RWPE2 (cell line): ENCODE measurements at regions not wholly inside any gene's neighbourhood (a gene's known extent, or its start where the extent isn't known, plus 50 kb on each side); places are given as distances from the start of the nearest gene placed in this dataset.

Source experiments
- ATAC-seq: fragments of 200-7000 bp; cut with Tn5 transposase; 3 replicates; pipeline ENCODE4 v1.9.1; 2021; ENCODE audit warnings: low read depth
- DNase-seq: peaks from one replicate; pipeline ENCODE4 v3.0.0-alpha.2; 2020; ENCODE audit warnings: low spot score
- H3K27ac ChIP-seq: fragments of 450-650 bp; 2 replicates; pipeline ENCODE4 v1.5.1; 2017; ENCODE audit warnings: mild to moderate bottlenecking; ENCODE audit not compliant: poor library complexity, severe bottlenecking
- H3K27me3 ChIP-seq: fragments of 250-450 bp; sonication (Bioruptor Pico); 2 replicates; pipeline ENCODE4 v1.5.1; 2021; ENCODE audit warnings: mild to moderate bottlenecking, moderate library complexity; ENCODE audit not compliant: insufficient read depth, poor library complexity, severe bottlenecking
- H3K36me3 ChIP-seq: fragments of 250-450 bp; sonication (Bioruptor Pico); 2 replicates; pipeline ENCODE4 v1.5.1; 2020; ENCODE audit warnings: low read depth, mild to moderate bottlenecking, moderate library complexity
- H3K4me1 ChIP-seq: fragments of 250-450 bp; sonication (Bioruptor Pico); 2 replicates; pipeline ENCODE4 v1.5.1; 2021; ENCODE audit warnings: mild to moderate bottlenecking, moderate library complexity; ENCODE audit not compliant: insufficient read depth, poor library complexity, severe bottlenecking
- H3K4me3 ChIP-seq: fragments of 250-450 bp; sonication (Bioruptor Pico); 2 replicates; pipeline ENCODE4 v1.5.1; 2021; ENCODE audit warnings: mild to moderate bottlenecking, moderate library complexity; ENCODE audit not compliant: severe bottlenecking
- H3K9me3 ChIP-seq: fragments of 250-450 bp; sonication (Bioruptor Pico); 2 replicates; pipeline ENCODE4 v1.5.1; 2021; ENCODE audit warnings: mild to moderate bottlenecking, moderate library complexity; ENCODE audit not compliant: severe bottlenecking
- CTCF ChIP-seq: fragments of 450-650 bp; IDR thresholded peaks from one replicate; pipeline ENCODE4 v1.5.1; 2017; ENCODE audit warnings: mild to moderate bottlenecking, moderate library complexity; ENCODE audit not compliant: poor library complexity, severe bottlenecking

- TF ChIP-seq CTCF, result no peak
- Histone ChIP-seq H3K27me3 (no peaks in the 10 kb centered on the region), H3K27ac (no peak overlapping the region), H3K9me3 (no peaks in the 10 kb centered on the region), H3K4me3 (no peak overlapping the region), H3K36me3 (no peaks in the 10 kb centered on the region), H3K4me1 (no peaks in the 10 kb centered on the region)
- no peak for DNase-seq
- no peak for ATAC-seq
Observed at GRCh38 chr12:45536284-45536683, 193.2 kb upstream of the ARID2 start.

- no peaks in the 10 kb centered on the region for H3K27me3 ChIP-seq
- no peaks in the 10 kb centered on the region for H3K36me3 ChIP-seq
- no peaks in the 10 kb centered on the region for H3K4me1 ChIP-seq
- H3K4me3 ChIP-seq, result no peak overlapping the region
- no peak for ATAC-seq
- H3K27ac ChIP-seq, result no peak overlapping the region
- no peak for TF ChIP-seq CTCF
- DNase-seq, result no peak
- H3K9me3 ChIP-seq, result no peaks in the 10 kb centered on the region
Observed at GRCh38 chr12:45540661-45541341, 188.7 kb upstream of the ARID2 start.

- no peak for DNase-seq
- peak; percentile 76 for ATAC-seq
- Histone ChIP-seq H3K27me3 (no peaks in the 10 kb centered on the region), H3K36me3 (no peaks in the 10 kb centered on the region), H3K9me3 (no peaks in the 10 kb centered on the region), H3K4me3 (no peak overlapping the region), H3K4me1 (no peaks in the 10 kb centered on the region), H3K27ac (no peak overlapping the region)
- TF ChIP-seq CTCF, result peak; percentile 89
Observed at GRCh38 chr12:45543887-45544286, 185.6 kb upstream of the ARID2 start.

GRCh38 chr12:45546545-45546944 is 183.0 kb upstream of the ARID2 start:
- Histone ChIP-seq H3K4me1 (no peaks in the 10 kb centered on the region), H3K4me3 (no peak overlapping the region), H3K9me3 (no peaks in the 10 kb centered on the region), H3K27me3 (no peaks in the 10 kb centered on the region), H3K36me3 (no peaks in the 10 kb centered on the region), H3K27ac (no peak overlapping the region)
- ATAC-seq, result no peak
- TF ChIP-seq CTCF, result no peak
- DNase-seq, result no peak

GRCh38 chr12:45547132-45547531 is 182.4 kb upstream of the ARID2 start:
- H3K27ac ChIP-seq, result no peak overlapping the region
- no peaks in the 10 kb centered on the region for H3K9me3 ChIP-seq
- DNase-seq, result no peak
- H3K4me1 ChIP-seq, result no peaks in the 10 kb centered on the region
- no peak overlapping the region for H3K4me3 ChIP-seq
- TF ChIP-seq CTCF, result no peak
- H3K27me3 ChIP-seq, result no peaks in the 10 kb centered on the region
- no peak for ATAC-seq
- no peaks in the 10 kb centered on the region for H3K36me3 ChIP-seq
